B cell (primary cell): ENCODE measurements at regions not wholly inside any gene's neighbourhood (a gene's known extent, or its start where the extent isn't known, plus 50 kb on each side); places are given as distances from the start of the nearest gene placed in this dataset.

Experiments
- CTCF ChIP-seq: fragments of 200-600 bp; IDR thresholded peaks from one replicate; pipeline ENCODE4 v1.8.0; 2022; ENCODE audit warnings: antibody characterized with exemption, mild to moderate bottlenecking
- EZH2 ChIP-seq: IDR thresholded peaks from 2 replicates; pipeline ENCODE4 v1.6.1; 2012; ENCODE audit warnings: borderline replicate concordance, low read depth, mild to moderate bottlenecking, moderate library complexity, low read length; ENCODE audit not compliant: insufficient read depth, poor library complexity, severe bottlenecking

GRCh38 chr3:104004956-104005355, 1361.8 kb upstream of the ALCAM start:
- no peak for TF ChIP-seq CTCF
- no peak for TF ChIP-seq EZH2
